HEK293T (cell line): ENCODE measurements at regions not wholly inside any gene's neighbourhood (a gene's known extent, or its start where the extent isn't known, plus 50 kb on each side); places are given as distances from the start of the nearest gene placed in this dataset.

ENCODE experiments used
- CTCF ChIA-PET: fragments of 350-600 bp; formaldehyde crosslinking; extraction: SDS; loops from one replicate; lab custom pipeline; 2021; ENCODE audit warnings: antibody characterized with exemption, inconsistent platforms; lab: Yijun Ruan, JAX
- POLR2A ChIA-PET: fragments of 350-600 bp; formaldehyde crosslinking; extraction: SDS; loops from one replicate; lab custom pipeline; 2020; ENCODE audit warnings: antibody characterized with exemption, inconsistent platforms; lab: Yijun Ruan, JAX
- DNase-seq: peaks from one replicate; pipeline ENCODE4 v3.0.0; 2012; ENCODE audit warnings: mixed read lengths; ENCODE audit errors: extremely low spot score
- ARNT ChIP-seq: fragments of 450-650 bp; IDR thresholded peaks from 2 replicates; pipeline ENCODE4 v1.6.1; 2017; ENCODE audit warnings: mild to moderate bottlenecking
- BHLHE40 ChIP-seq: fragments of 450-650 bp; IDR thresholded peaks from 2 replicates; pipeline ENCODE4 v1.6.1; 2016; ENCODE audit warnings: mild to moderate bottlenecking, moderate library complexity, borderline replicate concordance
- CTBP1 ChIP-seq: fragments of 450-650 bp; IDR thresholded peaks from 2 replicates; pipeline ENCODE4 v1.6.1; 2016; ENCODE audit warnings: borderline replicate concordance
- ELF4 ChIP-seq: fragments of 450-650 bp; IDR thresholded peaks from 2 replicates; pipeline ENCODE4 v1.6.1; 2017; ENCODE audit warnings: antibody characterized with exemption
- FOXA1 ChIP-seq: fragments of 450-650 bp; IDR thresholded peaks from 2 replicates; pipeline ENCODE4 v1.6.1; 2016; ENCODE audit warnings: mild to moderate bottlenecking
- FOXK2 ChIP-seq: fragments of 450-650 bp; IDR thresholded peaks from 2 replicates; pipeline ENCODE4 v1.6.1; 2016; ENCODE audit warnings: mild to moderate bottlenecking
- FOXM1 ChIP-seq: fragments of 450-650 bp; IDR thresholded peaks from 2 replicates; pipeline ENCODE4 v1.6.1; 2017; ENCODE audit warnings: mild to moderate bottlenecking, borderline replicate concordance
- HDGF ChIP-seq: fragments of 450-650 bp; IDR thresholded peaks from 2 replicates; pipeline ENCODE4 v1.6.1; 2017; ENCODE audit warnings: antibody characterized with exemption, borderline replicate concordance
- L3MBTL2 ChIP-seq: fragments of 450-650 bp; conservative IDR thresholded peaks from 2 replicates; pipeline ENCODE4 v1.6.1; 2016; ENCODE audit warnings: mild to moderate bottlenecking
- LEF1 ChIP-seq: fragments of 450-650 bp; IDR thresholded peaks from 2 replicates; pipeline ENCODE4 v1.6.1; 2017; ENCODE audit warnings: mild to moderate bottlenecking, borderline replicate concordance
- NFRKB ChIP-seq: fragments of 450-650 bp; IDR thresholded peaks from 2 replicates; pipeline ENCODE4 v1.6.1; 2016; ENCODE audit warnings: mild to moderate bottlenecking, moderate library complexity
- PKNOX1 ChIP-seq: fragments of 450-650 bp; IDR thresholded peaks from 2 replicates; pipeline ENCODE4 v1.6.1; 2016
- SP1 ChIP-seq: fragments of 450-650 bp; IDR thresholded peaks from 2 replicates; pipeline ENCODE4 v1.6.1; 2017
- SUZ12 ChIP-seq: fragments of 450-650 bp; IDR thresholded peaks from 2 replicates; pipeline ENCODE4 v1.6.1; 2016; ENCODE audit warnings: mild to moderate bottlenecking
- TARDBP ChIP-seq: fragments of 450-650 bp; IDR thresholded peaks from 2 replicates; pipeline ENCODE4 v1.6.1; 2016
- ZNF384 ChIP-seq: fragments of 450-650 bp; IDR thresholded peaks from 2 replicates; pipeline ENCODE4 v1.6.1; 2016

- POLR2A ChIA-PET = interaction anchor here (0.7 kb wide), 1 partner anchor 514 kb away, joined by 3 read pairs; no protein-coding TSS in a partner anchor
- CTCF ChIA-PET = no interaction called here
- no peak for DNase-seq
Observed at GRCh38 chr17:33776903-33777302, 478.2 kb upstream of the CCL2 start.

DNA sequence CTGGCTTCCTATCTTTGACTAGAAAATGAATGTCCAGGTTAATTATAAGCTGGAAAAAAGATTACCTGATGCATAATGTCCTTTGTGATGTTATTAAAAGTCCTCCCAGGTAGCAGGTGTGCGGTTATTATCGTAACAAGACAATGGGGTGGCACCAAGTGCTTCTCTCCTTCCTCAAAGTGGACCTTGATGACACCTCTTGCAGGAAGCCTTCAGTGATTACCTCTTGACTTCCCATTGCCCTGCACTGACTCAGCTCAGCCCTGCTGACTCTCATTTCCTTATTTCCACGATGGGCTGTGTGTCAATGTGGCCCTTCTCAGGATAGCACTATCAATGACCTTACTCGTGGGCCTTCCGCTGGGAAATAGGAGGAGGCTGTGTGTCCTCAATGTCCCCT lies 477.4 kb upstream of the CCL2 start:
- POLR2A ChIA-PET = no interaction called here
- CTCF ChIA-PET = interaction anchor here (0.8 to 0.9 kb wide), 2 partner anchors 9 to 370 kb away, joined by 3 read pairs; no protein-coding TSS in a partner anchor
- TF ChIP-seq ARNT = no peak
- TF ChIP-seq FOXM1 = no peak
- no peak for TF ChIP-seq LEF1
- no peak for TF ChIP-seq ZNF384
- TF ChIP-seq SUZ12 = no peak
- TF ChIP-seq TARDBP = no peak
- no peak for TF ChIP-seq L3MBTL2
- TF ChIP-seq BHLHE40 = no peak
- no peak for TF ChIP-seq FOXK2
- no peak for TF ChIP-seq PKNOX1
- no peak for TF ChIP-seq ELF4
- no peak for TF ChIP-seq SP1
- no peak for TF ChIP-seq HDGF
- DNase-seq = no peak

More at GRCh38 chr17:33776903-33777302, 478.2 kb upstream of the CCL2 start:
- TF ChIP-seq CTBP1 (no peak), ARNT (no peak), PKNOX1 (no peak), FOXM1 (no peak), BHLHE40 (no peak), HDGF (no peak), FOXK2 (no peak), FOXA1 (no peak)

- TF ChIP-seq TARDBP (no peak), HDGF (no peak)
- CTCF ChIA-PET = interaction anchor here (0.6 to 1.1 kb wide), 6 partner anchors 10 to 583 kb away, joined by 3 to 9 read pairs (median 3); no protein-coding TSS in a partner anchor
- DNase-seq = no peak
- POLR2A ChIA-PET = no interaction called here
Observed at GRCh38 chr17:33778505-33779233, 476.4 kb upstream of the CCL2 start.

- ChIA-PET POLR2A (no interaction called here), CTCF (interaction anchor here (0.6 to 1.1 kb wide), 7 partner anchors 85 to 296 kb away, joined by 3 to 9 read pairs (median 3); no protein-coding TSS in a partner anchor)
- peak; percentile 47 for DNase-seq
- no peak for TF ChIP-seq ARNT
- TF ChIP-seq BHLHE40 = no peak
- no peak for TF ChIP-seq FOXA1
- no peak for TF ChIP-seq FOXM1
- TF ChIP-seq FOXK2 = no peak
- no peak for TF ChIP-seq TARDBP
- TF ChIP-seq LEF1 = no peak
- no peak for TF ChIP-seq ZNF384
- TF ChIP-seq L3MBTL2 = no peak
Observed at GRCh38 chr17:33779234-33779591, 475.9 kb upstream of the CCL2 start.

DNA sequence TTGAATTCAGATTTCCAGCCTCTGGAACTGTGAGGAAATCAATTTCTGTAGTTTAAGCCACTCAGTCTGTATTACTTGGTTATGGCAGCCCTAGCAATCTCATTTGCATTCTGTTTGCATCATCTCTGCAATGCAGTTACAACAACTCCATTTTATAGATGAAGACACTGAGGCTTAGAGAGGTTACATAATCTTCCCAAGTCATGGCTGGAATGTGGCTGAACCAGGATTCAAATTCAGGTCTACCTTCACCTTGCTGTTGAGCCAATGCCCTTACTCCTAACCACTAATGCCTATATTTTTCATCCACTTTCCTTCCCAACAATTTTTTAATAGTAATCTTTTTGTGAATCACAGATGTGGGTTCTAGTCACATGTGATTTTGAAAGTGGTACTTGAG lies 469.8 kb upstream of the CCL2 start:
- ChIA-PET CTCF (no interaction called here), POLR2A (interaction anchor here (0.6 kb wide), 2 partner anchors 16 to 372 kb away, joined by 3 read pairs; no protein-coding TSS in a partner anchor)
- TF ChIP-seq BHLHE40 = no peak
- TF ChIP-seq FOXA1 = no peak
- no peak for TF ChIP-seq LEF1
- no peak for TF ChIP-seq NFRKB
- TF ChIP-seq FOXK2 = no peak
- TF ChIP-seq TARDBP = no peak
- TF ChIP-seq SUZ12 = no peak
- no peak for TF ChIP-seq CTBP1
- no peak for TF ChIP-seq PKNOX1
- no peak for TF ChIP-seq ARNT
- no peak for TF ChIP-seq L3MBTL2
- TF ChIP-seq ELF4 = no peak
- no peak for TF ChIP-seq SP1
- no peak for TF ChIP-seq HDGF
- TF ChIP-seq ZNF384 = no peak
- TF ChIP-seq FOXM1 = no peak

DNA sequence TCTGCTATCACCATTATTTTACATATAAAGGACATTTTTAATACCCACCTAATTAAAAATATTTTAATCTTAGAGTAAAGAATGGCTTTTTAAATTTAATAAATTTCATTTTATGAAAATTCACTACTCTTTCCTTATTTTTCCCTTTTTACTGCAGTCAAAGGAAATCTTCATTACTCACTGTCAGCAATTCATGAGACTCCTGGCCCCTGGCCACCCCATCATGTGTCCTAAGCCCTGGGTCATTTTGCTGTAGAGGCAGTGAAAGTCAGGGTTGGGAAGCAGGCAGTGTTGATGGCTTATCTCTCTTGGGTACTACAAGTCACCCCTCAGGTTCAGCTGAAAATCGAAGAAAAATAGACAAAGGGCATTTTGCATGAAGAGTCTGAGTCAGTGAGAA lies 468.6 kb upstream of the CCL2 start:
- CTCF ChIA-PET = no interaction called here
- POLR2A ChIA-PET = no interaction called here
- DNase-seq = no peak
- TF ChIP-seq HDGF (no peak), FOXM1 (no peak), ZNF384 (no peak), CTBP1 (no peak), BHLHE40 (no peak), LEF1 (no peak), FOXA1 (no peak), L3MBTL2 (no peak), FOXK2 (no peak), ARNT (no peak), ELF4 (no peak), SP1 (no peak), PKNOX1 (no peak)

More for the DNA sequence above, 469.8 kb upstream of the CCL2 start:
- no peak for DNase-seq
